Ishikawa (cell line): ENCODE measurements at regions not wholly inside any gene's neighbourhood (a gene's known extent, or its start where the extent isn't known, plus 50 kb on each side); places are given as distances from the start of the nearest gene placed in this dataset.

Experiments used
- CREB1 ChIP-seq: IDR thresholded peaks from 2 replicates; pipeline ENCODE4 v1.6.1; 2012; ENCODE audit warnings: low read depth
- EGR1 ChIP-seq: IDR thresholded peaks from 2 replicates; pipeline ENCODE4 v1.6.1; 2012
- EP300 ChIP-seq: IDR thresholded peaks from 2 replicates; pipeline ENCODE4 v1.6.1; 2012; ENCODE audit warnings: borderline replicate concordance
- NFIC ChIP-seq: IDR thresholded peaks from 2 replicates; pipeline ENCODE4 v1.6.1; 2012
- RAD21 ChIP-seq: IDR thresholded peaks from 2 replicates; pipeline ENCODE4 v1.6.1; 2012; ENCODE audit warnings: low read depth
- TCF12 ChIP-seq: IDR thresholded peaks from 2 replicates; pipeline ENCODE4 v1.6.1; 2012; ENCODE audit warnings: low read depth
- TEAD4 ChIP-seq: IDR thresholded peaks from 2 replicates; pipeline ENCODE4 v1.6.1; 2012
- YY1 ChIP-seq: IDR thresholded peaks from 2 replicates; pipeline ENCODE4 v1.6.1; 2012; ENCODE audit warnings: low read depth
- ZBTB7A ChIP-seq: IDR thresholded peaks from 2 replicates; pipeline ENCODE4 v1.6.1; 2012; ENCODE audit warnings: low read depth
- TF ChIP-seq, protein P1 (sequence below): IDR thresholded peaks from 2 replicates; pipeline ENCODE4 v1.6.1; 2012

DNA sequence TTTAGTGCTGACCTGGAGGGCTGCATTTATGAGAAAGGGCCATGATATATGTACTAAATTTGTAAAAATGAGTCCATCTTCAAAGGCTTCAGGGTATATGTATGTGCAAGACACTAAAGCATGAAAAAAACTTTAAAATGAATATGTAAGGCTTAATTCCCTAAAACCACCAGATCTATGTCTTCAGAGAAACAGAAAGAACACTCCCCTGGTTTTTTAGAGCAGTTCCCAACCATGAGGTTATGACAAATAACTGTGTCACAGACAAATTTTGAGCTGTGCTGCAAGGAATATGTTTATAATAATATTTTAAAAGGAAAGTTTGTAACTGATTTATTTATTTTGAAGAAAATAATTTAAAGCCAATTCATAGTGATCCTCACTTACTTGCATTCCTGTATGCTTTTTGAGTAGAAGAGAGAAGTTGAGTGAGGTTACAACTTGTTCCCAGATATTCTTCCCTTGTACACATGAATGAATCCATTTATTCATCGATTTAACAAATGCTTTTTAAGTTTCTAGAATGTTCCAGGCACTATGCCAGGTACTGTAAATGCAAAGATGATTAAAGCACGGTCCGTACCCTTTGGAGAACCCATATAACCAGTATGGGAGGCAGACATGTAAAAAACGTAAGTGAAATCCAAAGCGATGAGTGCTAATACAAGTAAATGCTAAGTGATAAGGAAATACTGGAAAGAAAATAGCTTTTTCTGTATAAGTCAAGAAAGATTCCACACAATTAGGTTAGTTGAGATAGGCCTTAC, 295.2 kb upstream of the DIAPH2 start:
- no peak for TF ChIP-seq TEAD4
- TF ChIP-seq TCF12, result no peak
- no peak for TF ChIP-seq CREB1
- no peak for TF ChIP-seq NFIC
- TF ChIP-seq EP300, result no peak
- no peak for TF ChIP-seq YY1
- TF ChIP-seq RAD21, result no peak
- no peak for TF ChIP-seq EGR1
- TF ChIP-seq, protein P1, sequence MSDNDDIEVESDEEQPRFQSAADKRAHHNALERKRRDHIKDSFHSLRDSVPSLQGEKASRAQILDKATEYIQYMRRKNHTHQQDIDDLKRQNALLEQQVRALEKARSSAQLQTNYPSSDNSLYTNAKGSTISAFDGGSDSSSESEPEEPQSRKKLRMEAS, result no peak
- no peak for TF ChIP-seq ZBTB7A
